ENCODE measurements at regions not wholly inside any gene's neighbourhood (a gene's known extent, or its start where the extent isn't known, plus 50 kb on each side); places are given as distances from the start of the nearest gene placed in this dataset.

GRCh38 chr6:110552076-110552475, 75.7 kb upstream of the SLC22A16 start:
- H3K4me3 ChIP-seq (ENCODE audit: control insufficient read depth, low read depth, low read length) = no peak overlapping the region
- no peak for TF ChIP-seq CTCF (conservative IDR thresholded peaks at IDR 0.05; ENCODE audit: control insufficient read depth, insufficient read depth, low read depth, low read length)
- no peak for DNase-seq (ENCODE audit: low read depth)

GRCh38 chr6:110551088-110551487, 74.7 kb upstream of the SLC22A16 start:
- no peak for TF ChIP-seq CTCF (conservative IDR thresholded peaks at IDR 0.05; ENCODE audit: control insufficient read depth, insufficient read depth, low read depth, low read length)

GRCh38 chr6:110550353-110550752, 73.9 kb upstream of the SLC22A16 start:
- DNase-seq (ENCODE audit: low read depth) = no peak
- TF ChIP-seq CTCF (conservative IDR thresholded peaks at IDR 0.05; ENCODE audit: control insufficient read depth, insufficient read depth, low read depth, low read length) = no peak

More at GRCh38 chr6:110551088-110551487, 74.7 kb upstream of the SLC22A16 start:
- no peak for DNase-seq (ENCODE audit: low read depth)
- no peak overlapping the region for H3K4me3 ChIP-seq (ENCODE audit: control insufficient read depth, low read depth, low read length)

GRCh38 chr6:110549277-110549676, 72.9 kb upstream of the SLC22A16 start:
- DNase-seq (ENCODE audit: low read depth) = no peak
- no peak overlapping the region for H3K4me3 ChIP-seq (ENCODE audit: control insufficient read depth, low read depth, low read length)
- TF ChIP-seq CTCF (conservative IDR thresholded peaks at IDR 0.05; ENCODE audit: control insufficient read depth, insufficient read depth, low read depth, low read length) = no peak

More at GRCh38 chr6:110550353-110550752, 73.9 kb upstream of the SLC22A16 start:
- H3K4me3 ChIP-seq (ENCODE audit: control insufficient read depth, low read depth, low read length) = no peak overlapping the region

- no peak for TF ChIP-seq CTCF (conservative IDR thresholded peaks at IDR 0.05; ENCODE audit: control insufficient read depth, insufficient read depth, low read depth, low read length)
- DNase-seq (ENCODE audit: low read depth) = no peak
- no peak overlapping the region for H3K4me3 ChIP-seq (ENCODE audit: control insufficient read depth, low read depth, low read length)
Observed at GRCh38 chr6:110548110-110548847, 71.9 kb upstream of the SLC22A16 start.

- no peak for TF ChIP-seq CTCF (conservative IDR thresholded peaks at IDR 0.05; ENCODE audit: control insufficient read depth, insufficient read depth, low read depth, low read length)
- peak; percentile 43 for DNase-seq (ENCODE audit: low read depth)
Observed at GRCh38 chr6:110547266-110547964, 71.0 kb upstream of the SLC22A16 start.

More at GRCh38 chr6:110547266-110547964, 71.0 kb upstream of the SLC22A16 start:
- no peak overlapping the region for H3K4me3 ChIP-seq (ENCODE audit: control insufficient read depth, low read depth, low read length)

Data from fibroblast of mammary gland (primary cell).